Pons (tissue), 1 donor: ENCODE measurements at regions not wholly inside any gene's neighbourhood (a gene's known extent, or its start where the extent isn't known, plus 50 kb on each side); places are given as distances from the start of the nearest gene placed in this dataset.
A peak's percentile ranks its signal among the peaks of the same experiment; 100 is the strongest.

Experiments used
- DNase-seq: peaks from one replicate; pipeline ENCODE4 v3.0.0-alpha.2; 2016; ENCODE audit warnings: low spot score

- no peak for DNase-seq
Measured at GRCh38 chr10:130463104-130463875, 327.1 kb downstream of the GLRX3 start.

DNA sequence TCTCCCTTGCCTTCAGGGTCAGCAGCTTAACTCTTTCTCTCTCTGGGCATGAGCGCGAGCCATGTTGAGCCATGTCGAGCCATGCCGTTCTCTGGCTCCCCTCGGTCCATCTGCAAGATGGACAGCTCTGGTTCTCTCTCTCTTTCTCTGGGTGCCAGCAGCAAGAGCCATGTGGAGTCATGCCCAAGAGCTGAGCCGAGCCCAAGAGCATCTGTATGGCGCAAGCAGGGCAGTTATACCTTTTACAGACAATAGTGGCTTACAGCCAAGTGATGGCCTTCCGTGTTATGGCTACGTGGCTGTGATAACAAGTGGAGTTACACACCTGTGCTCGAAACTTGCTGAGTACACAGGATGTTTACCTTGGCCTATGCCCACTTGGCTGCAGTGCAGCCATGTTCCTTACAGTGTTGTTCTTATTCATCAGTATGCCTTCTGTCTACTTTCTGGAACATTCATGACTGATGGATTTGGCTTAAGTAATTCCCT is 327.7 kb downstream of the GLRX3 start:
- DNase-seq = no peak

DNA sequence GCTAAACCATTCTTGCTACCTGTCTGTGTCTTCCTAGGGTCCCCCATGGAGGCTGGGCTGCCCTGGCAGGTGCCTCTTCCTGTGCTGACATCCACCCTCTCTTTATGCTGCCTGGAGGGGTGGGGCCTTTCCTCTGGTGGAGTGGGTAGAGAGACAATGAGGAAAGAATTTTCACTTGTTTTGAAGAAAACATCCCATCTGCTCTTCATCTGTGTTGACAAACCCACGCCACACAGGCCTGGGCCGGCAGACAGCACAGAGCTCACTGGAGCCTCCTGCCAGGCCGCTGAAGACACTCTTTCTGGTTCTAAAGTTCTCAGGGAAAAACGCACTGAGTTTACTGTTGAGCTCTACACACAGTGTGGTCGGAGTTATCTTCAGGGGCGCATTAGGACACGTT is 328.2 kb downstream of the GLRX3 start:
- no peak for DNase-seq

GRCh38 chr10:130466271-130466997 is 330.2 kb downstream of the GLRX3 start:
- DNase-seq = no peak

GRCh38 chr10:130470286-130470685 is 334.1 kb downstream of the GLRX3 start:
- no peak for DNase-seq

DNA sequence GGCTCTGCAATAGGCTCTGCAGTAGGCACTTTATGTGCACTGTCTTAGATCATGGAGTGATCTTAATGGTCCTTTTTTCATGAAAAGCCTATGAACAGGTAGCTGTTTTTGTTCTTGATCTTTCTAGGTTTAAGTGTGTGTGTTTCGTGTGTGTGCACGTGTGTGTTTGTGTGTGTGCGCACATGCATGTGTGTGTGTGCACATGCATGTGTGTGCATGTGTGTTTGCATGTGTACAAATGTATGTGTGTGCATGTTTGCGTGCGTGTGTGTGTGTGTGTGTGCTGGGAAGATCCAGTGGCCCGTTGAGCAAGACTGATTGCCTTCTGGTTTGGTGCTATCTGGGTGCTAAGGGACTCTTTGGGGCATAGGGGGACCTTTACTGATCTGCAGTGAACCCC is 334.8 kb downstream of the GLRX3 start:
- DNase-seq = no peak

DNA sequence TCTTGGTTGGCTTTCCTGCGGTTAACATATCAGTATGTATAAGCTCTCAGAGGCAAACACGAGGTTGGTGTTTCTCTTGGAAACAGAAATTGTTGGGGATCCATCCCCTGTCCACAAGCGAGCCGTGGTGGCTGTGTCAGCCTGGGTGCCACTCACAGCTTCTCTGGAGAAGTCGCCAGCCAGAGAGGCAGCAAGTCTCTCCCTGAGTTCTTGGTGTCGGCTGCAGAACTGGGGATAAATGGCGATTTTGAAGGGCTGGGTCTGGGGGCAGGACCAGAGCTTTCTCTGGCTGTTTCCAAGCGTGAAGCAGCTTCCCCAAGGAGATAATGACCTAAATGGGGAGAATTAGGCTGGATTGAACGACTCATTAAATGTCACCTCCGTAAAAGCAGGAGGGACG is 335.3 kb downstream of the GLRX3 start:
- no peak for DNase-seq

DNA sequence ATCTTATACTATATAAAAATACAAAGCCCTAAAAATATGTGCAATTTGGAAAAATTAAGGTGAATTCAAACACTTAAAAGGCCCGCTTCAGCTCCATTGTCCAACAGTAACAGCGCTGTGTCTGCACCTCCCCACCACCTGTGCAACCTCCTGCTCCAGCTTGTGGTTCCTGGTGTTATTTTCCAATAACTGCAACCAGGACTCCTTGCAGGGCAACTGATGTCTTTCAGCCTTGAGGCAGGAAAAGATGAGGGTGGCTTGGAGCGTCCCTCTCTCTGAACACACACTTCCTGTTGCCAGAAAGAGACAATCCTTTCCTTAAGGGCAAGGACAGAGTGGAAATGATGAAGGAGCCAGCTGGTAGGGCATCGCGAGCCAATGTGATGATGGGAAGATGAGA is 336.0 kb downstream of the GLRX3 start:
- DNase-seq = no peak

DNA sequence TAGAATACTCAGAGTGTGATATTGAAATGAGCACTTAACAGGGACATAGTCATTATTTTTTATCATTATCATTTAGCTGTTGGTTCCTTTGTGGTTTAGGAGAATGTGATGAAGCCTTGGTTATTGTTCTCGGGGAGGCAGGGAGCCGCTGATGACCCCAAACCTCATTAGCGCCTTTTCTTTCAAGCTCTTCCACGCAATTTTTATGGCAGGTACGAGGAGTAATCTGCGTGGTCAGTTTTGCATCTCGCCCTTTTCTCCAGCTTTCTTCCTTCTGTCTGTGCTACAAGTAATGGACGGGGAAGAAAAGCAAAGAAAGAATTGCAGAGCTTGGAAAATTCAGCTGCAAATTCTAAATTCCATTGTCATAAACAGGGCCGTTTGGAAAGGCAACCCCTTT is 338.4 kb downstream of the GLRX3 start:
- DNase-seq = no peak

DNA sequence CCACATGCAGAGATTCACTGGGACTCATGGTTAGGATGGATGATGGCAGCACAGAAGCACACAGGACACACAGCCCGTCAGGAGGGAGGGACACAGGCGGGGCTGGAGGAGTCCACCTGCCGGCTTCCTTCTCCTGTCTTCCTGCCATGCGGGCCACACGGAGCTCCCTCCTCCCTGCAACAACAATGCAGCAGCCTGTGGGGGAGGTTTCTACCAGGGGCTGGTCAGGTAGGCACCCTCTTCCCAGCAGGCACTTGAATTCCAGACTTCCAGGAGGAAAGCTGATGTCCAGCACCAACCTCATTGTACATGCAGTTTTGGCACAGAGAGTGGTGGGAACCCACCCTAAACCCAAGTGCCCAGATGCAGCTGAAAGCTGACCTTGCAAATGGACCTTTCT is 341.2 kb downstream of the GLRX3 start:
- DNase-seq = no peak

DNA sequence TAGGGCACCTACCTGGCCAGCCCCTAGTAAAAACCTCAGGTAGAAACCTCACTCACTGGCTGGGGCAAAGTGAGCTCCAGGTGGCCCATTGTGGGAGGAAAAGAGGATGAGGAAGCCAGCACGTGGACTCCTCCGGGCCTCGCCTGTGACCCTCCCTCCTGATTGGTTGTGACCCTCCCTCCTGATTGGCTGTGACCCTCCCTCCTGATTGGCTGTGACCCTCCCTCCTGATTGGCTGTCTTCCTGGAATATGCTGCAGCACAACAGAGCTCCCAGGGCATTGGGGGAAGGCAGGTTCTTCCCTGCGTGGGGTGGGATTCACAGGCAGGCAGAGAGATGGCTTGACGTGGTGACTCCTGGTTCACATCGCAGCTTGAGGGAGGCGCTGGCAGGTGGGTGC is 343.0 kb downstream of the GLRX3 start:
- no peak for DNase-seq

DNA sequence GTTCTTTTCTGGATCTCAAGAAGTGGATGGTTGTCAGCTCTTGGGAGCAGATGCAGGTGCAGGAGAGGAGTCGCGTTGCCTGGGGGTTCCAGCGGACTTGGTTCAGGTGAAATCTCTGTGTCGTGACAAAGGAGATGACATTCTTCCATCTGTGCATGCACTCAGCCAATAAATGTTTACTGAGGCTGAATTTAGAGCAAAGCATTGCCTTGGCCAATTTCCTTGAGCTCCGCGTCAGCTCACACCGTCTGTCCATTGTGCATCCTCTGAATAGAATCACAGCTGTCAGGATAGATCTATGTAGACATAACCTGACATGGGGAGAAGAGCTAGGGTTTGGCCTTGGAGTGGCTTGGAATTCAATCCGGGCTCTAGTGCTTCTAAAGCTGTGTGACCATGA is 343.7 kb downstream of the GLRX3 start:
- no peak for DNase-seq

- DNase-seq = no peak
Measured at GRCh38 chr10:130480491-130480890, 344.3 kb downstream of the GLRX3 start.

GRCh38 chr10:130481076-130481930 is 345.1 kb downstream of the GLRX3 start:
- DNase-seq = peak; percentile 3

- no peak for DNase-seq
Measured at GRCh38 chr10:130481936-130482335, 345.7 kb downstream of the GLRX3 start.

DNA sequence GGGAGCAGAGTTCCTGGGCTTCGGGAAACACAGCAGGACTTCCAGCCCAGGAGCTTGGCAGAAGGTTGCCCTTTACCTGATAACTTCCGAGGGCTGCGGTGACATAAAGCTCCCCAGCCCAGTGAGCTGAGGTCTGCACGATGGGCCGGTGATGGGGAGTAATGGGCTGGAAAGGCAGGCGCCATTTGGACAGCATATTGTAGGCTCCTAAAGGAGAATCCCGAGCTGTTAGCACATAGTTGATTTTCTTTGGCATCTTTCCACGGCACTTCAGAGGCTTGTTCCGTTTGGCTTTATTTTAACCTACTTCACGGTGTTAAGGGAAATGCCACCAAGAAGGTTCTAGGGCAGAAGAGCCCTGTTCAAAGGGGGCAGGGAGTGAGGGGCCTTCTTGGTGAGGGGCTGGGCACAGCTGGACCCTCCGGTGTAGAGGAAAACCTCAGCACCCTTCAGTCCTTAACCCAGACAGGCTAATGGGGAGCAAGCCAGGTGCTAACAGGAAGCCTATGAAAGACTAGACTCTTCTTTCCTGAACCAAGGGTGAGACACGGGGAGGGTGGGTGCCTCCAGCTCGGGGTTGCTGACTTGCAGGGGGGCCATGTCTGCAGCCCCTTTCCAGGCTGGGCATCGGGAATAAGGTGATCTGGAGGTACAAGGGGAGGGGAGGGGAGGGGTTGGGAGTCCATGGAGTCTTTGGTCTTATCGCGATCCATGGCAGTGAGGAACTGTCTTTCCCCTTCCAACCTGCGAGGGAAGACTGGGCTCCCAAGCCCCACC is 347.7 kb downstream of the GLRX3 start:
- no peak for DNase-seq

GRCh38 chr10:130484468-130485180 is 348.4 kb downstream of the GLRX3 start:
- no peak for DNase-seq

- DNase-seq = no peak
Measured at GRCh38 chr10:130485236-130485957, 349.2 kb downstream of the GLRX3 start.

GRCh38 chr10:130485958-130486895 is 350.0 kb downstream of the GLRX3 start:
- no peak for DNase-seq
